GM19324 (cell line): ENCODE measurements at regions not wholly inside any gene's neighbourhood (a gene's known extent, or its start where the extent isn't known, plus 50 kb on each side); places are given as distances from the start of the nearest gene placed in this dataset.
"Not testable (repeated sequence)": the region's sequence is repeated elsewhere in the genome, so short reads cannot be mapped to it uniquely, and the experiment has no call there.

Source experiments
- ATAC-seq: cut with Tn5 transposase; IDR thresholded peaks from one replicate; pipeline ENCODE4 v1.9.1; 2021; ENCODE audit warnings: mild to moderate bottlenecking, moderate library complexity; ENCODE audit not compliant: unreplicated experiment, low FRiP score

DNA sequence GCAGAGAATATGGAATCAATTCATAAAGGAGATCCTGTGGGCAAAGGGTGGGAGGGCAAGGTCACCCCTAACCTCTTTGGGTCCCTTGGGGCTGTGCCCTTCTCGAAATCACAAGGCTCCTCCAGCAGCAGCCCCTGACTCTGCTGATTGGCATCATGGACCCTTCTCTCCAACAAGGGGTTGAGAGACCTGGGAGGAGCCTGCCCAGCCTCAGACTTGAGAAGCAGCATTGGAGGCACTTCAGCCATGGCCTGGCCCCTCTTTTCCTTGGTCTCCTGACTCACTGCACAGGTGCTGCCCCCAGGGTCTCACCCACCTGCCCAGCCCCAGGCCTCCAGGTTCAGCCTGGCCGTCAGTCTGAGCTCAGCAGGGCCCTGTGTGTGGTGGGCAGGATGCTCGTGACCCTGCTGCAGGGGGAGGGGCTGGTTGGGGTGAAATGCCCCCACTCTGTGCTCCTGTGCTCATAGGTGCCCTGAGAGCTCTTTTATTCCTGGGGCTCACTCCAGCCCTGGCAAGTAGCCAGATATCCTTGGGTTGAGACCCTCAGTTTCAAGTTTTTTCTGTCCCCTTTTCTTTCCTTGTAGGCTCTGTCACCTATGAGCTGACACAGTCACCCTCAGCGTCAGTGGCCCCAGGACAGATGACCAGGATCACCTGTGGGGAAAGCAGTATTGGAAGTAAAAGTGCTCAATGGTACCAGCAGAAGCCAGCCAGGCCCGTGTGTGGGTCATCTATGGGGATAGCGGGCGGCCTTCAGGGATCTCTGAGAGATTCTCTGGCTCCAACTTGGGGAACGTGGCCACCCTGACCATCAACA, 110.8 kb downstream of the GGTLC2 start:
- no peak for ATAC-seq

- ATAC-seq: no peak
These were observed 111.3 kb downstream of the GGTLC2 start for GRCh38 chr22:22755778-22756100.

- ATAC-seq: no peak
These were observed 111.7 kb downstream of the GGTLC2 start for GRCh38 chr22:22756109-22756508.

GRCh38 chr22:22756551-22757201, 112.3 kb downstream of the GGTLC2 start:
- not testable (repeated sequence) for ATAC-seq

- not testable (repeated sequence) for ATAC-seq
These were observed 113.8 kb downstream of the GGTLC2 start for GRCh38 chr22:22758101-22758807.

- no peak for ATAC-seq
These were observed 115.0 kb downstream of the GGTLC2 start for GRCh38 chr22:22759371-22759770.

DNA sequence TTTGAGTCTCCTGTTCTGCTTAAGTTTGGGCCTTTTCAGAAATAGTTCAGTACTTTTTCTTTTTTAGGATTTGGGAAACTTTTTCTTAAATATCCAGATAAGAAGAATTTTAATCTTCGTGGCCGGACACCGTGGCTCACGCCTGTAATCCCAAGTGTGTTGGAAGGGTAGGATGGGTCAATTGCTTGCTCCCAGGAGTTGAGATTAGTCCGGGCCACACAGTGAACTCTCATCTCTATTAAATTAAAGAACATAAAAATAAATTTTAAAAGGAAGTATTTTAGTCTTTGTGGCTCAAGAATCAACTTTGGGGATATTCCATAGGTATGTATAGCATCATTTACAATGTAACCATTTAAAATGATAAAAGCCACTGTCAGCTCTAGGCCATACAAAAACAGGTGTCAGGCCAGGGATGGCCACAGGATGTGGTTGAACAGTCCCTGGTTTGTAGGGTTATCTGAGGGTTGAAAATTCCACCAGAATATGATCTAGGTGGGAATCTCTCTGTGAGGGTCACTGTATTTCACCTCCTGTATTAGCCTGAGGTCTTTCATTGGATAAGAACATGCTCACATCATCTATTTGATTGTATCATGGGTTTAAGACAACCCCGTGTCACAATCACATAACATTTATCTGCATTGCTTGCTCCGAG, 115.6 kb downstream of the GGTLC2 start:
- ATAC-seq: no peak

- no peak for ATAC-seq
These were observed 117.2 kb downstream of the GGTLC2 start for GRCh38 chr22:22761606-22761962.

DNA sequence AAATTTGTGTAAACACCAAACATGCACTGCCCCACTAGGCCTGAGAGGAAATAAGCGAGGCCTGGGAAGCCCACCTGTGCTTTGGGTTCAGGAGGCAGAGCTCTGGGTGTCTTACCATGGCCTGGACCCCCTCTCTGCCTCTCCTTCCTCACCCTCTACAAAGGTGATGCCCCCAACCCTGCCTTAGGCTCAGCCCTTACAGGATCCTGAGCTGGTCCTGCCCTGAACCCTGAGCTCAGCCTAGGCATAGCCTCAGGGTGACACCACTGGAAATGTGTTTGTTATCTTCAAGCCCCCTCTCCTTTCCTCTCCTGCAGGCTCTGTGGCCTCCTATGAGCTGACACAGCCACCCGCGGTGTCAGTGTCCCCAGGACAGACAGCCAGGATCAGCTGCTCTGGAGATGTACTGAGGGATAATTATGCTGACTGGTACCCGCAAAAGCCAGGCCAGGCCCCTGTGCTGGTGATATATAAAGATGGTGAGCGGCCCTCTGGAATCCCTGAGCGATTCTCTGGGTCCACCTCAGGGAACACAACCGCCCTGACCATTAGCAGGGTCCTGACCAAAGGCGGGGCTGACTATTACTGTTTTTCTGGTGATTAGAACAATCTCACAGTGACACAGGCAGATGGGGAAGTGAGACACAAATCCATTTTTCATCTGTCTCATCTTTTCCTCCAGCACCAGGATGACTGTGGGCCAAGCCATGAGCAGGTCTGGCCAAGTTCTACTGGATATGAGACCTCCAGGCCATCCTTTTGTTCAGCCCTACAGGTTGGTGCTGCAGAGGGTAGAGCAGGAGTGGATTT, 117.8 kb downstream of the GGTLC2 start:
- no peak for ATAC-seq

GRCh38 chr22:22763512-22763911, 119.1 kb downstream of the GGTLC2 start:
- ATAC-seq: no peak

DNA sequence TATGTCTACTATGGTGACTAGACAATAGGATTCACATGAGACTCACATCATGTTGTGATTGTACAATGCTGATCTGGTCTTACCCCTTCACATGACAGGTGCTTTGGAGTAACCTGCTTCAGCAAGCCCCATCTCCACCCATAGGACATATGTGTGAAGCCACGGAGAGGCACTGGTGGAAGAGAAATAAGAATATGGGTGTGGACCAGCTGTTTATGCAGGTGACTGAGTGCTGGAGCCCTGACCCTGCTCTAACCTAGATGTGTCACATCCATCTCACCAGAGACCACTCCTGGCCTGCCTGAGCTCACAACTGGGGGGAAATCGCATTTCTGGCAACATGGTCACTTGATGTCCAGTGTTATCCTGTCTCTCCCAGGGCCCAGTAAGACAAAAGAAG, 119.7 kb downstream of the GGTLC2 start:
- no peak for ATAC-seq

DNA sequence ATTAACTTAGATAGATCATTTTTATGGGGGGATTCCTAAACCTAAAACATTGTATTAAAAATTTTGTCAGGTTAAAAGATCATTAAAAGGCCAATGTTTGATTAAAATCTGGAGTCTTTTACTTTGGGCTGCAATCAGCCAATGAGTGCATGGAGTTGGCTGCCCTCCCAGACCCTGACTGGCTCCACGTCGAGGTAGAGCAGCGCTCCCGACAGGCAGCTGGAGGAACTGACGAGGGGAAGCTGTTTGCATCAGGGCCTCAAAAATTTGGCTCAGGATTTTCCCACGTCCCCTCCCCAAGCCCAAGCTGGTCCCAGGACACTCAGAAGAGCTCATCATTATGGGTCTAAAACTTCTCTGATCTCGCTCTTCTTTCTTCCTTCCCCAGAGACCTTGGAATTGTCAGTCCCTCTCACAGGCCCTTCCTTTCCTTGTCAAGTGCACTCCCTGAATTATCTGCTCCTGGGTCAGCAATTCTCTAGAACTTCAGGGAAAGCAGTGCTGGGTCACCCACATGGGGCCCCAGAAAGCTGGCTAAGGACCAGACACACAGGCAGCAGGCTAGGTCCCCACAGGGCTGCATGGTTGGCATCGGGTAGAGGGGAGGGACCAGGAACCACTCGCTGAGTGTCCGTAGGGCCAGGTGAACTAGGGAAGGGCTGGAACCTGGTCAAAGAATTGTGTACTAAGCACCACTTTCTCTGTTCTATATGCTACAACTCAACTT, 119.6 kb upstream of the IGLL5 start:
- no peak for ATAC-seq

GRCh38 chr22:22768885-22769284, 118.7 kb upstream of the IGLL5 start:
- ATAC-seq: no peak

DNA sequence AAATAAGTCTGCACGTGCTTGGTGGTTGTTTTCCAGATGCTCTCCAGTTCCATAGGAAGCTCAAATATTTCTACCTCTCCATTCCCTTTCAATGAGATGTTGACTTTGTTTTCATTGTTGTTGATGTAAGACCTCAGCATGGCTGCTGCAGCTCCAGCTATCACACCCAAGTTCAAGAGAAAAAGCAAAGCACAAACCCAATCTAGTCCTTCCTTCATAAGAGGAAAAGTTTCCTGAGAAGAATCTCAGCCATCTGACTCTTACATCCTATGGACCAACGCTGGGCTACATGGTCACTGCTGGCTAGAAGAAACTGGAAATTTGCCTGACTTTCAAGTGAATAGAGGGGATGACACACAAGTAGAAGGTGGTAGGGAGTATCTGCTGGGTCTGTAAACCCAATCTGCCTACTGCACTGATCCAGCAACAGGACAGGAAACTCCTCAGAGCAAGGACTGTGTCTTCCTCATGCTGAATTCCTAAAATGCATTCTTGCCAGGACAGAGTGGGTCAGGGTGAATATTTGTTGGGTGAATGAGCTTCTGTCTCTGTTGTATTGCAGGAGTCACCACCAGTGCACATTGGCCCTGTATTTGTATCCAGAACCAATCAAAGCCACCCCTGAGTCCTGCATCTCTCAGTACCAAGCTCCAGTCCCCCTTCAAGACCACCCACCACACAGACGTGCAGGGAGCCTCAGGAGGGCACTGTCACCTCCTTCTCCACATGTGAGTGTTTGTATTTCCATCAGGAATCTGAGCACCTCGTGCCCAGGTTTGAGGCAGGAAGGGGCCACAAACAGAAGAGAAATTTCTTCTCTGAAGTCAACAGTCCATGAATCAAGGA, 118.0 kb upstream of the IGLL5 start:
- ATAC-seq: no peak

GRCh38 chr22:22770280-22770871, 117.2 kb upstream of the IGLL5 start:
- no peak for ATAC-seq

DNA sequence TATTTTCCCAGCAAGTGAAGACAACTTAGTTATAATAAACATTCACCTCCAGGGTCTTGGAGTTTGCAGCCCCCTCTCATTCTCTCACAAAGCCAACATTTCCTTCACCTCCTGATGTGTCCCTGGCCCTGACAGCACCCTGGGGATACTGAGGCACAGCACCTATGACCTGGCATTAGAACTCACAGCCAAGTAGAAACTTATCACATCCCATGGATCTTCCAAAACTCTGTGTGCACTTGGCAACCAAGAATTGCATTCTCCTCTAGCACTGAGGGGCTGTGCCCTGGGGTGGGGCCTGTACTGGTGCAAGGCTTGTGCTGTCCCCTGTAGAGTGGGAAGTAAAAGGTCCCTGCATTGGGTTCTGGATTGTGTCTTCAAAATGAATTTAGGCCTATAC, 116.7 kb upstream of the IGLL5 start:
- no peak for ATAC-seq

GRCh38 chr22:22771696-22772377, 115.8 kb upstream of the IGLL5 start:
- no peak for ATAC-seq

DNA sequence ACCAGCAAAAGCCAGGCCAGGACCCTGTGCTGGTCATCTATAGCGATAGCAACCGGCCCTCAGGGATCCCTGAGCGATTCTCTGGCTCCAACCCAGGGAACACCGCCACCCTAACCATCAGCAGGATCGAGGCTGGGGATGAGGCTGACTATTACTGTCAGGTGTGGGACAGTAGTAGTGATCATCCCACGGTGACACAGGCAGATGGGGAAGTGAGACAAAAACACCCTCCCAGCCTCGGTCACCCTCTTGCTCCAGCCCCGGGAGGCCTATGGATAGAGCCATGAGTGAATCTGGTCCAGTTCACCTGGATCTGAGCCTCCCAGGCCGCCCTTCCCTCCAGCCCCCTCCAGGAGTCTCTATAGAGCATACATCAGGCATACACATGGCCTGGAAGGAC, 115.2 kb upstream of the IGLL5 start:
- no peak for ATAC-seq
